ENCODE measurements at regions not wholly inside any gene's neighbourhood (a gene's known extent, or its start where the extent isn't known, plus 50 kb on each side); places are given as distances from the start of the nearest gene placed in this dataset.

DNA sequence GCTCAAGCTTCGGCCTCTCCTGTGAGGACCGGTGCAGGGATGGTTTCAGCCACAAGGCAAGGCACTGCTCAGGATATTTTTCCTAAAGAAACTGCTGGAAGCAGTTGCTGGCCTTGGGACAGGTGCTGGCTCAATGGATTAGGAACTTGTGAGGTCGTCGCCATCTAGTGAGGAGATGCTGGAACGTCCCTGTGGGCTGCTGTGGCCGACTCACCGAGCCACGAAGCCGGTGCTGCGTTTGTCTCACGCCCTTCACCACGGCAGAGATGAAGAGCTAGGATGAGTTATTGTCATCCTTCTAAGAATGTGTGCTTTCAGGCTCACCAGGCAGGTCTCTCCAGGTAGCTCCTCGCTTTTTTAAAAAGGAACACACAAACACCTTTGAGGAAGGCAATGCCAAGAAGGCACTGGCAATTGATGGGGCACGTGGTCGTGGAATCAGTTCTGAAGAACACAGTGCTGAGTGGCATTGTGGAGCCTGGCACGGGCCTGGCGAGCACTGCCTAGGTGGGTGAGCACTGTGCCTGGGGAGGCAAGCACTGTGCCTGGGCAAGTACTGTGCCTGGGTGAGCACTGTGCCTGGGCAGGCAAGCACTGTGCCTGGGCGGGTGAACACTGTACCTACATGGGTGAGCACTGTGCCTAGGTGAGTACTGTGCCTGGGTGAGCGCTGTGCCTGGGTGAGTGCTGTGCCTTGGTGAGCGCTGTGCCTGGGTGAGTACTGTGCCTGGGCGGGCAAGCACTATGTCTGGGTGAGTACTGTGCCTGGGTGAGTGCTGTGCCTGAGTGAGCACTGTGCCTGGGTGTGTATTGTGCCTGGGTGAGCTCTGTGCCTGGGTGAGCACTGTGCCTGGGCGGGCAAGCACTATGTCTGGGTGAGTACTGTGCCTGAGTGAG, 140.4 kb downstream of the TEX29 start:
- TF ChIP-seq, protein P1, sequence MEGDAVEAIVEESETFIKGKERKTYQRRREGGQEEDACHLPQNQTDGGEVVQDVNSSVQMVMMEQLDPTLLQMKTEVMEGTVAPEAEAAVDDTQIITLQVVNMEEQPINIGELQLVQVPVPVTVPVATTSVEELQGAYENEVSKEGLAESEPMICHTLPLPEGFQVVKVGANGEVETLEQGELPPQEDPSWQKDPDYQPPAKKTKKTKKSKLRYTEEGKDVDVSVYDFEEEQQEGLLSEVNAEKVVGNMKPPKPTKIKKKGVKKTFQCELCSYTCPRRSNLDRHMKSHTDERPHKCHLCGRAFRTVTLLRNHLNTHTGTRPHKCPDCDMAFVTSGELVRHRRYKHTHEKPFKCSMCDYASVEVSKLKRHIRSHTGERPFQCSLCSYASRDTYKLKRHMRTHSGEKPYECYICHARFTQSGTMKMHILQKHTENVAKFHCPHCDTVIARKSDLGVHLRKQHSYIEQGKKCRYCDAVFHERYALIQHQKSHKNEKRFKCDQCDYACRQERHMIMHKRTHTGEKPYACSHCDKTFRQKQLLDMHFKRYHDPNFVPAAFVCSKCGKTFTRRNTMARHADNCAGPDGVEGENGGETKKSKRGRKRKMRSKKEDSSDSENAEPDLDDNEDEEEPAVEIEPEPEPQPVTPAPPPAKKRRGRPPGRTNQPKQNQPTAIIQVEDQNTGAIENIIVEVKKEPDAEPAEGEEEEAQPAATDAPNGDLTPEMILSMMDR (IDR thresholded peaks at IDR 0.05; ENCODE audit: insufficient read depth, low read depth, low read length) = peak; percentile 22
- TF ChIP-seq EZH2 (IDR thresholded peaks at IDR 0.05; ENCODE audit: insufficient read depth, low read length) = no peak
